OCI-LY1 (cell line): ENCODE measurements at regions not wholly inside any gene's neighbourhood (a gene's known extent, or its start where the extent isn't known, plus 50 kb on each side); places are given as distances from the start of the nearest gene placed in this dataset.

ENCODE experiments used
- H2AFZ ChIP-seq: fragments of 200-600 bp; sonication (generic), shearing (Covaris generic); 2 replicates; pipeline ENCODE4 v1.6.0; 2014; ENCODE audit warnings: antibody characterized with exemption, mild to moderate bottlenecking, low read length
- H3F3A ChIP-seq: fragments of 200-600 bp; sonication (generic), shearing (Covaris generic); 2 replicates; pipeline ENCODE4 v1.6.0; 2014; ENCODE audit warnings: mild to moderate bottlenecking, antibody characterized with exemption, low read length, moderate library complexity; ENCODE audit not compliant: insufficient read depth
- H3K27ac ChIP-seq: fragments of 200-600 bp; sonication (generic); 2 replicates; pipeline ENCODE4 v1.5.1; 2014; ENCODE audit warnings: low read length, mixed run types, mild to moderate bottlenecking, low read depth; ENCODE audit not compliant: poor library complexity, severe bottlenecking
- H3K27me3 ChIP-seq: fragments of 200-600 bp; sonication (generic); 2 replicates; pipeline ENCODE4 v1.6.0; 2014; ENCODE audit warnings: antibody characterized with exemption, mild to moderate bottlenecking, low read length, moderate library complexity; ENCODE audit not compliant: insufficient read depth
- H3K36me3 ChIP-seq: fragments of 200-600 bp; sonication (generic); 2 replicates; pipeline ENCODE4 v1.6.1; 2014; ENCODE audit warnings: mild to moderate bottlenecking, antibody characterized with exemption, low read length, moderate library complexity, mixed read lengths; ENCODE audit not compliant: insufficient read depth
- H3K4me1 ChIP-seq: fragments of 200-600 bp; sonication (generic); 2 replicates; pipeline ENCODE4 v1.5.1; 2014; ENCODE audit warnings: mild to moderate bottlenecking, low read length, moderate library complexity; ENCODE audit not compliant: insufficient read depth, severe bottlenecking
- H3K4me2 ChIP-seq: fragments of 200-600 bp; sonication (generic), shearing (Covaris generic); 2 replicates; pipeline ENCODE4 v1.6.1; 2014; ENCODE audit warnings: low read length
- H3K4me3 ChIP-seq: fragments of 200-600 bp; sonication (generic); 2 replicates; pipeline ENCODE4 v1.5.1; 2014; ENCODE audit warnings: low read length, low read depth, mild to moderate bottlenecking, mixed read lengths; ENCODE audit not compliant: poor library complexity, severe bottlenecking
- H3K79me2 ChIP-seq: fragments of 200-600 bp; shearing (Covaris generic); 2 replicates; pipeline ENCODE4 v1.6.1; 2016; ENCODE audit warnings: mixed run types, low read length, mixed read lengths; ENCODE audit not compliant: insufficient read depth
- H3K9ac ChIP-seq: fragments of 200-600 bp; sonication (generic), shearing (Covaris generic); 2 replicates; pipeline ENCODE4 v1.6.1; 2014; ENCODE audit warnings: mild to moderate bottlenecking, low read length, mixed read lengths
- H3K9me2 ChIP-seq: fragments of 200-600 bp; sonication (generic), shearing (Covaris generic); 2 replicates; pipeline ENCODE4 v1.6.1; 2014; ENCODE audit warnings: low read depth, mild to moderate bottlenecking, low read length, mixed read lengths
- H3K9me3 ChIP-seq: fragments of 200-600 bp; shearing (Covaris generic); 2 replicates; pipeline ENCODE4 v1.6.1; 2014; ENCODE audit warnings: low read length, mixed read lengths
- H4K20me1 ChIP-seq: fragments of 200-600 bp; sonication (generic), shearing (Covaris generic); 2 replicates; pipeline ENCODE4 v1.6.0; 2016; ENCODE audit warnings: mild to moderate bottlenecking, low read length; ENCODE audit not compliant: insufficient read depth
- CTCF ChIP-seq: fragments of 200-600 bp; sonication (generic), shearing (Covaris generic); IDR thresholded peaks from 2 replicates; pipeline ENCODE4 v1.5.1; 2017; ENCODE audit warnings: mild to moderate bottlenecking, antibody characterized with exemption, low read length, moderate library complexity, mixed read lengths
- EZH2 ChIP-seq: fragments of 200-600 bp; sonication (generic), shearing (Covaris generic); IDR thresholded peaks from 2 replicates; pipeline ENCODE4 v1.8.0; 2017; ENCODE audit warnings: borderline replicate concordance, mixed run types, mild to moderate bottlenecking, antibody characterized with exemption, low read length, moderate library complexity, mixed read lengths

DNA sequence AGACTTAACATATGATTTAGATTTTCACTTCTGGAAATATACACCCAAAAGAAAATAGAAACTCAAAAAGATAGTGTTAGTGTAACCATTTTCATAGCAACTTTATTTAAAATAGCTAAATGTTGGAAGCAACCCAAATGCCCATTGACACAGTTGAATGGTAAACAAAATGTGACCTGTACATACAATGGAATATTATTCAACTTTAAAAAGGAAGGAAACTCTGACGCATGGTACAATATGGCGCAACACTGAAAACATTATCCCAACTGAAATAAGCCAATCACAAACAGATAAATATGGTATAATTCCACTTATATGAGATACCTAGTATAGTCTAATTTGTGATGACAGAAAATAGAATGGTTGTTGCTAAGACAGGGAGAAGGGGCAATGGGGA is 1456.1 kb upstream of the MIR17HG start:
- Histone ChIP-seq H3K4me3 (no peak overlapping the region), H3K9ac (no peak overlapping the region), H3K4me1 (no peaks in the 10 kb centered on the region), H3K9me2 (no peaks in the 10 kb centered on the region), H3K9me3 (no peaks in the 10 kb centered on the region), H4K20me1 (no peaks in the 10 kb centered on the region), H2AFZ (no peak overlapping the region), H3K79me2 (no peaks in the 10 kb centered on the region), H3K36me3 (no peaks in the 10 kb centered on the region), H3K4me2 (no peak overlapping the region), H3F3A (no peaks in the 10 kb centered on the region; the same call in 1 of the 2 replicates), H3K27ac (no peak overlapping the region), H3K27me3 (no peaks in the 10 kb centered on the region)
- TF ChIP-seq CTCF (no peak), EZH2 (no peak)

GRCh38 chr13:89897681-89898080 is 1449.8 kb upstream of the MIR17HG start:
- Histone ChIP-seq H3K9ac (no peak overlapping the region), H3F3A (no peaks in the 10 kb centered on the region), H3K4me2 (no peak overlapping the region), H3K36me3 (no peaks in the 10 kb centered on the region), H3K4me3 (no peak overlapping the region), H4K20me1 (no peaks in the 10 kb centered on the region), H3K9me2 (no peaks in the 10 kb centered on the region), H3K27ac (no peak overlapping the region), H3K4me1 (no peaks in the 10 kb centered on the region), H3K9me3 (no peaks in the 10 kb centered on the region), H3K79me2 (no peaks in the 10 kb centered on the region), H3K27me3 (no peaks in the 10 kb centered on the region), H2AFZ (no peak overlapping the region)
- TF ChIP-seq CTCF = no peak

- Histone ChIP-seq H3K36me3 (no peaks in the 10 kb centered on the region), H3F3A (no peaks in the 10 kb centered on the region), H3K4me3 (no peak overlapping the region), H3K9ac (no peak overlapping the region), H3K9me3 (no peaks in the 10 kb centered on the region), H3K9me2 (no peaks in the 10 kb centered on the region), H3K27me3 (no peaks in the 10 kb centered on the region), H3K4me1 (no peaks in the 10 kb centered on the region), H3K4me2 (no peak overlapping the region), H2AFZ (no peak overlapping the region), H3K27ac (no peak overlapping the region), H3K79me2 (no peaks in the 10 kb centered on the region), H4K20me1 (no peaks in the 10 kb centered on the region)
- TF ChIP-seq EZH2 (no peak), CTCF (no peak)
Observed at GRCh38 chr13:89899302-89900103, 1448.0 kb upstream of the MIR17HG start.
